ENCODE measurements at regions not wholly inside any gene's neighbourhood (a gene's known extent, or its start where the extent isn't known, plus 50 kb on each side); places are given as distances from the start of the nearest gene placed in this dataset.

GRCh38 chr11:122348659-122349409 is 232.8 kb upstream of the BLID start:
- Histone ChIP-seq H3K4me3 (ENCODE audit: low read depth, low read length) (no peak overlapping the region), H3K4me1 (no peaks in the 10 kb centered on the region), H3K27me3 (no peaks in the 10 kb centered on the region), H3K36me3 (no peaks in the 10 kb centered on the region), H3K9me3 (no peaks in the 10 kb centered on the region)
- DNase-seq = no peak
- TF ChIP-seq CTCF (IDR thresholded peaks at IDR 0.05; ENCODE audit: low read depth, low read length) = no peak

- H3K36me3 ChIP-seq = no peaks in the 10 kb centered on the region
- TF ChIP-seq CTCF (IDR thresholded peaks at IDR 0.05; ENCODE audit: low read depth, low read length) = no peak
Observed at GRCh38 chr11:122346006-122346405, 230.0 kb upstream of the BLID start.

GRCh38 chr11:122345586-122345985 is 229.6 kb upstream of the BLID start:
- no peaks in the 10 kb centered on the region for H3K27me3 ChIP-seq
- no peak overlapping the region for H3K4me3 ChIP-seq (ENCODE audit: low read depth, low read length)
- H3K4me1 ChIP-seq = no peaks in the 10 kb centered on the region
- no peak for DNase-seq
- no peaks in the 10 kb centered on the region for H3K36me3 ChIP-seq
- no peak for TF ChIP-seq CTCF (IDR thresholded peaks at IDR 0.05; ENCODE audit: low read depth, low read length)
- H3K9me3 ChIP-seq = no peaks in the 10 kb centered on the region

More at GRCh38 chr11:122346006-122346405, 230.0 kb upstream of the BLID start:
- Histone ChIP-seq H3K4me3 (ENCODE audit: low read depth, low read length) (no peak overlapping the region), H3K9me3 (no peaks in the 10 kb centered on the region), H3K4me1 (no peaks in the 10 kb centered on the region), H3K27me3 (no peaks in the 10 kb centered on the region)
- DNase-seq = no peak

- Histone ChIP-seq H3K4me1 (no peaks in the 10 kb centered on the region), H3K4me3 (ENCODE audit: low read depth, low read length) (no peak overlapping the region), H3K27me3 (no peaks in the 10 kb centered on the region), H3K36me3 (no peaks in the 10 kb centered on the region), H3K9me3 (no peaks in the 10 kb centered on the region)
- DNase-seq = no peak
- no peak for TF ChIP-seq CTCF (IDR thresholded peaks at IDR 0.05; ENCODE audit: low read depth, low read length)
Observed at GRCh38 chr11:122344215-122344614, 228.2 kb upstream of the BLID start.

GRCh38 chr11:122343210-122343609 is 227.2 kb upstream of the BLID start:
- TF ChIP-seq CTCF (IDR thresholded peaks at IDR 0.05; ENCODE audit: low read depth, low read length) = no peak
- DNase-seq = no peak
- Histone ChIP-seq H3K27me3 (no peaks in the 10 kb centered on the region), H3K36me3 (no peaks in the 10 kb centered on the region), H3K9me3 (no peaks in the 10 kb centered on the region), H3K4me1 (no peaks in the 10 kb centered on the region), H3K4me3 (ENCODE audit: low read depth, low read length) (no peak overlapping the region)

- no peak for DNase-seq
- no peaks in the 10 kb centered on the region for H3K9me3 ChIP-seq
Observed at GRCh38 chr11:122342089-122342744, 226.2 kb upstream of the BLID start.

More at GRCh38 chr11:122342089-122342744, 226.2 kb upstream of the BLID start:
- H3K4me3 ChIP-seq (ENCODE audit: low read depth, low read length) = no peak overlapping the region
- H3K36me3 ChIP-seq = no peaks in the 10 kb centered on the region
- TF ChIP-seq CTCF (IDR thresholded peaks at IDR 0.05; ENCODE audit: low read depth, low read length) = no peak
- no peaks in the 10 kb centered on the region for H3K4me1 ChIP-seq
- H3K27me3 ChIP-seq = no peaks in the 10 kb centered on the region
